ENCODE measurements at regions not wholly inside any gene's neighbourhood (a gene's known extent, or its start where the extent isn't known, plus 50 kb on each side); places are given as distances from the start of the nearest gene placed in this dataset.

GRCh38 chr11:122367809-122368231 lies 251.8 kb upstream of the BLID start:
- no peak for TF ChIP-seq GATA2 (IDR thresholded peaks at IDR 0.05; ENCODE audit: low read depth, low read length)
- TF ChIP-seq GATA3 (IDR thresholded peaks at IDR 0.05; ENCODE audit: low read depth, low read length): no peak

GRCh38 chr11:122365610-122366360 lies 249.8 kb upstream of the BLID start:
- TF ChIP-seq GATA2 (IDR thresholded peaks at IDR 0.05; ENCODE audit: low read depth, low read length) (peak; percentile 23; the same call in 1 of the 2 replicates), GATA3 (IDR thresholded peaks at IDR 0.05; ENCODE audit: low read depth, low read length) (no peak)

GRCh38 chr11:122363296-122363695 lies 247.3 kb upstream of the BLID start:
- TF ChIP-seq GATA2 (IDR thresholded peaks at IDR 0.05; ENCODE audit: low read depth, low read length) (no peak), GATA3 (IDR thresholded peaks at IDR 0.05; ENCODE audit: low read depth, low read length) (no peak)

- TF ChIP-seq GATA2 (IDR thresholded peaks at IDR 0.05; ENCODE audit: low read depth, low read length) (no peak), GATA3 (IDR thresholded peaks at IDR 0.05; ENCODE audit: low read depth, low read length) (no peak)
Measured at GRCh38 chr11:122362381-122362780, 246.4 kb upstream of the BLID start.

GRCh38 chr11:122360875-122361274 lies 244.9 kb upstream of the BLID start:
- TF ChIP-seq GATA3 (IDR thresholded peaks at IDR 0.05; ENCODE audit: low read depth, low read length): no peak
- no peak for TF ChIP-seq GATA2 (IDR thresholded peaks at IDR 0.05; ENCODE audit: low read depth, low read length)

GRCh38 chr11:122359081-122359571 lies 243.1 kb upstream of the BLID start:
- TF ChIP-seq GATA3 (IDR thresholded peaks at IDR 0.05; ENCODE audit: low read depth, low read length): no peak
- no peak for TF ChIP-seq GATA2 (IDR thresholded peaks at IDR 0.05; ENCODE audit: low read depth, low read length)

GRCh38 chr11:122358292-122358691 lies 242.3 kb upstream of the BLID start:
- no peak for TF ChIP-seq GATA3 (IDR thresholded peaks at IDR 0.05; ENCODE audit: low read depth, low read length)
- no peak for TF ChIP-seq GATA2 (IDR thresholded peaks at IDR 0.05; ENCODE audit: low read depth, low read length)

GRCh38 chr11:122355968-122356367 lies 240.0 kb upstream of the BLID start:
- TF ChIP-seq GATA2 (IDR thresholded peaks at IDR 0.05; ENCODE audit: low read depth, low read length): no peak
- no peak for TF ChIP-seq GATA3 (IDR thresholded peaks at IDR 0.05; ENCODE audit: low read depth, low read length)

GRCh38 chr11:122354025-122354697 lies 238.1 kb upstream of the BLID start:
- no peak for TF ChIP-seq GATA3 (IDR thresholded peaks at IDR 0.05; ENCODE audit: low read depth, low read length)
- TF ChIP-seq GATA2 (IDR thresholded peaks at IDR 0.05; ENCODE audit: low read depth, low read length): no peak

GRCh38 chr11:122353561-122353960 lies 237.5 kb upstream of the BLID start:
- no peak for TF ChIP-seq GATA2 (IDR thresholded peaks at IDR 0.05; ENCODE audit: low read depth, low read length)
- TF ChIP-seq GATA3 (IDR thresholded peaks at IDR 0.05; ENCODE audit: low read depth, low read length): no peak

- TF ChIP-seq GATA3 (IDR thresholded peaks at IDR 0.05; ENCODE audit: low read depth, low read length) (no peak), GATA2 (IDR thresholded peaks at IDR 0.05; ENCODE audit: low read depth, low read length) (no peak)
Measured at GRCh38 chr11:122348659-122349409, 232.8 kb upstream of the BLID start.

GRCh38 chr11:122346006-122346405 lies 230.0 kb upstream of the BLID start:
- no peak for TF ChIP-seq GATA3 (IDR thresholded peaks at IDR 0.05; ENCODE audit: low read depth, low read length)
- TF ChIP-seq GATA2 (IDR thresholded peaks at IDR 0.05; ENCODE audit: low read depth, low read length): no peak

- TF ChIP-seq GATA3 (IDR thresholded peaks at IDR 0.05; ENCODE audit: low read depth, low read length) (no peak), GATA2 (IDR thresholded peaks at IDR 0.05; ENCODE audit: low read depth, low read length) (no peak)
Measured at GRCh38 chr11:122345586-122345985, 229.6 kb upstream of the BLID start.

GRCh38 chr11:122344215-122344614 lies 228.2 kb upstream of the BLID start:
- TF ChIP-seq GATA2 (IDR thresholded peaks at IDR 0.05; ENCODE audit: low read depth, low read length) (no peak; the same call in 1 of the 2 replicates), GATA3 (IDR thresholded peaks at IDR 0.05; ENCODE audit: low read depth, low read length) (no peak)

Measured in SH-SY5Y (cell line).